Suprapubic skin (tissue), 4 donors: ENCODE measurements at regions not wholly inside any gene's neighbourhood (a gene's known extent, or its start where the extent isn't known, plus 50 kb on each side); places are given as distances from the start of the nearest gene placed in this dataset.
A peak's percentile ranks its signal among the peaks of the same experiment; 100 is the strongest.

ENCODE experiments used
- DNase-seq, 2 donors: peaks; one replicate each; pipeline ENCODE4 v3.0.0-alpha.2; 2019; ENCODE audit warnings: low spot score in 2 of 2
- H3K27ac ChIP-seq: fragments of 200-600 bp; sonication (generic); one replicate; pipeline ENCODE4 v1.5.1; 2019
- H3K27me3 ChIP-seq: fragments of 200-600 bp; sonication (generic); one replicate; pipeline ENCODE4 v1.5.1; 2019
- H3K36me3 ChIP-seq: fragments of 200-600 bp; sonication (generic); one replicate; pipeline ENCODE4 v1.5.1; 2019
- H3K4me1 ChIP-seq: fragments of 200-600 bp; sonication (generic); one replicate; pipeline ENCODE4 v1.5.1; 2019
- H3K4me3 ChIP-seq: fragments of 200-600 bp; sonication (generic); one replicate; pipeline ENCODE4 v1.5.1; 2019; ENCODE audit warnings: mild to moderate bottlenecking
- H3K9me3 ChIP-seq: fragments of 200-600 bp; sonication (generic); one replicate; pipeline ENCODE4 v1.5.1; 2019
- CTCF ChIP-seq, 2 donors: fragments of 200-600 bp in 1 of 2; fragments of 450-650 bp in 1 of 2; sonication (generic) in 1 of 2; IDR thresholded peaks; one replicate each; pipeline ENCODE4 v1.5.1; 2016 to 2019; ENCODE audit warnings: antibody characterized with exemption in 2 of 2, mild to moderate bottlenecking in 1 of 2, moderate library complexity in 1 of 2
- EP300 ChIP-seq: sonication (generic); formaldehyde crosslinking; IDR thresholded peaks from one replicate; pipeline ENCODE4 v1.6.1; 2017; ENCODE audit warnings: antibody characterized with exemption
- POLR2A ChIP-seq, 2 donors: fragments of 450-650 bp; IDR thresholded peaks; one replicate each; pipeline ENCODE4 v1.6.1; 2017; ENCODE audit warnings: antibody characterized with exemption in 2 of 2, mild to moderate bottlenecking in 2 of 2, moderate library complexity in 2 of 2
- POLR2AphosphoS5 ChIP-seq, 3 donors: sonication (generic); formaldehyde crosslinking; IDR thresholded peaks; one replicate each; pipeline ENCODE4 v1.6.1; 2017; ENCODE audit warnings: antibody characterized with exemption in 3 of 3
- WGBS: methylation state at CpG from one replicate; pipeline ENCODE4 v1.1.5; 2018; 5-methylcytosine and 5-hydroxymethylcytosine counted together

GRCh38 chr9:107894572-107895261 is 405.1 kb upstream of the KLF4 start:
- Histone ChIP-seq H3K4me1 (no peaks in the 10 kb centered on the region), H3K4me3 (no peak overlapping the region), H3K27me3 (no peaks in the 10 kb centered on the region), H3K36me3 (no peaks in the 10 kb centered on the region), H3K27ac (no peak overlapping the region), H3K9me3 (no peaks in the 10 kb centered on the region)
- no peak for DNase-seq
- WGBS, result 85% methylated on average over 11 of the region's 11 CpGs
- no peak for TF ChIP-seq POLR2AphosphoS5 (IDR thresholded peaks at IDR 0.05)
- TF ChIP-seq EP300, result peak; percentile 60

- no peaks in the 10 kb centered on the region for H3K9me3 ChIP-seq
- WGBS, result 96% methylated on average over 3 of the region's 3 CpGs
- H3K36me3 ChIP-seq, result no peaks in the 10 kb centered on the region
- no peak overlapping the region for H3K27ac ChIP-seq
- no peaks in the 10 kb centered on the region for H3K4me1 ChIP-seq
- TF ChIP-seq POLR2AphosphoS5 (IDR thresholded peaks at IDR 0.05) (no peak), CTCF (IDR thresholded peaks at IDR 0.05) (no peak), EP300 (no peak), POLR2A (IDR thresholded peaks at IDR 0.05) (no peak)
- H3K4me3 ChIP-seq, result no peak overlapping the region
- H3K27me3 ChIP-seq, result no peaks in the 10 kb centered on the region
- DNase-seq, result no peak
Observed at GRCh38 chr9:107890921-107891465, 401.4 kb upstream of the KLF4 start.

GRCh38 chr9:107888773-107889227 is 399.2 kb upstream of the KLF4 start:
- Histone ChIP-seq H3K4me3 (no peak overlapping the region), H3K36me3 (no peaks in the 10 kb centered on the region), H3K27ac (no peak overlapping the region), H3K4me1 (no peaks in the 10 kb centered on the region), H3K27me3 (no peaks in the 10 kb centered on the region), H3K9me3 (no peaks in the 10 kb centered on the region)
- WGBS, result 45% methylated on average over 2 of the region's 2 CpGs
- no peak for DNase-seq
- TF ChIP-seq CTCF (IDR thresholded peaks at IDR 0.05), result no peak
- no peak for TF ChIP-seq EP300
- no peak for TF ChIP-seq POLR2AphosphoS5 (IDR thresholded peaks at IDR 0.05)
- TF ChIP-seq POLR2A (IDR thresholded peaks at IDR 0.05), result no peak

GRCh38 chr9:107886826-107887225 is 397.3 kb upstream of the KLF4 start:
- Histone ChIP-seq H3K27me3 (no peaks in the 10 kb centered on the region), H3K4me3 (no peak overlapping the region), H3K9me3 (no peaks in the 10 kb centered on the region), H3K36me3 (no peaks in the 10 kb centered on the region), H3K4me1 (no peaks in the 10 kb centered on the region), H3K27ac (no peak overlapping the region)
- no peak for DNase-seq
- TF ChIP-seq POLR2A (IDR thresholded peaks at IDR 0.05) (no peak), POLR2AphosphoS5 (IDR thresholded peaks at IDR 0.05) (no peak), CTCF (IDR thresholded peaks at IDR 0.05) (no peak), EP300 (no peak)

- WGBS, result 82% methylated on average over 4 of the region's 4 CpGs
- Histone ChIP-seq H3K27ac (no peak overlapping the region), H3K9me3 (no peaks in the 10 kb centered on the region), H3K4me3 (no peak overlapping the region), H3K27me3 (no peaks in the 10 kb centered on the region), H3K4me1 (no peaks in the 10 kb centered on the region), H3K36me3 (no peaks in the 10 kb centered on the region)
- no peak for DNase-seq
- TF ChIP-seq POLR2AphosphoS5 (IDR thresholded peaks at IDR 0.05), result no peak
- no peak for TF ChIP-seq CTCF (IDR thresholded peaks at IDR 0.05)
- no peak for TF ChIP-seq EP300
- TF ChIP-seq POLR2A (IDR thresholded peaks at IDR 0.05), result no peak
Observed at GRCh38 chr9:107883496-107884124, 394.0 kb upstream of the KLF4 start.
